ENCODE measurements at regions not wholly inside any gene's neighbourhood (a gene's known extent, or its start where the extent isn't known, plus 50 kb on each side); places are given as distances from the start of the nearest gene placed in this dataset.

DNA sequence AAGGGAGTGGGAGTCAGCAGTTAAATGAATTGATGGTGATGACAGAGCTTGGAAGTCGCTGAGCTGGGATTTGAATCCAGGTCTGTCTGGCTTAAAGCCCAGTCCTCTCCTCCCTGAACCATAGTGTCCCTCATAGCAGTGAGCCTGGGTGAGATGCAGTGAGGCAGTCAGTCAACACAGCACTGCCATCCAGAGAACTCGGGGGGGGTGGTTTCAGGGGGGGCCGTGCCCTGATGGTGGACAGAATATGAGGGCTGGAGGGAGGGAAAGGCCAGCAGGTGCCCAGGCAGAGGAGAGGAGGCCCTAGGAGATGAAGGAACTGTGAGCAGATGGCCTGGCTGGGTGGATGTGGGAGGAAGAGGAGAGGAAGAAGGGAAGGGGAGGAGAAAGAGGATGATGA lies 405.6 kb downstream of the PTPRU start:
- H3K27ac Mint-ChIP-seq, result no peak overlapping the region
- Histone ChIP-seq H3K4me3 (ENCODE audit: low read length) (no peak overlapping the region), H3K9ac (ENCODE audit: extremely low read depth, low read length, poor library complexity, severe bottlenecking) (no peak overlapping the region), H3K9me3 (ENCODE audit: control insufficient read depth, low read length) (no peaks in the 10 kb centered on the region), H3K27me3 (ENCODE audit: control insufficient read depth, insufficient read depth, low read length, poor library complexity, severe bottlenecking) (no peaks in the 10 kb centered on the region), H3K36me3 (ENCODE audit: control insufficient read depth, insufficient read depth, low read length) (no peaks in the 10 kb centered on the region), H3K27ac (ENCODE audit: low read depth, low read length) (no peak overlapping the region), H3K4me1 (ENCODE audit: control insufficient read depth, insufficient read depth, low read length) (no peaks in the 10 kb centered on the region)
- H3K4me3 Mint-ChIP-seq, result no peak overlapping the region
- peak; percentile 19 for DNase-seq
- 83 to 89% methylated on average over 1 to 2 of the region's 3 CpGs for WGBS, 2 experiments (ENCODE audit: insufficient coverage in 1 of 2, insufficient read length in 1 of 2)
- H3K4me1 Mint-ChIP-seq, result peaks cover 13% of the 10 kb centered on the region
- H3K9me3 Mint-ChIP-seq, result no peaks in the 10 kb centered on the region
- H3K27me3 Mint-ChIP-seq (ENCODE audit: insufficient read depth), result peaks cover 32% of the 10 kb centered on the region
- no peaks in the 10 kb centered on the region for H3K36me3 Mint-ChIP-seq (ENCODE audit: low read depth)
- TF ChIP-seq, protein P1, sequence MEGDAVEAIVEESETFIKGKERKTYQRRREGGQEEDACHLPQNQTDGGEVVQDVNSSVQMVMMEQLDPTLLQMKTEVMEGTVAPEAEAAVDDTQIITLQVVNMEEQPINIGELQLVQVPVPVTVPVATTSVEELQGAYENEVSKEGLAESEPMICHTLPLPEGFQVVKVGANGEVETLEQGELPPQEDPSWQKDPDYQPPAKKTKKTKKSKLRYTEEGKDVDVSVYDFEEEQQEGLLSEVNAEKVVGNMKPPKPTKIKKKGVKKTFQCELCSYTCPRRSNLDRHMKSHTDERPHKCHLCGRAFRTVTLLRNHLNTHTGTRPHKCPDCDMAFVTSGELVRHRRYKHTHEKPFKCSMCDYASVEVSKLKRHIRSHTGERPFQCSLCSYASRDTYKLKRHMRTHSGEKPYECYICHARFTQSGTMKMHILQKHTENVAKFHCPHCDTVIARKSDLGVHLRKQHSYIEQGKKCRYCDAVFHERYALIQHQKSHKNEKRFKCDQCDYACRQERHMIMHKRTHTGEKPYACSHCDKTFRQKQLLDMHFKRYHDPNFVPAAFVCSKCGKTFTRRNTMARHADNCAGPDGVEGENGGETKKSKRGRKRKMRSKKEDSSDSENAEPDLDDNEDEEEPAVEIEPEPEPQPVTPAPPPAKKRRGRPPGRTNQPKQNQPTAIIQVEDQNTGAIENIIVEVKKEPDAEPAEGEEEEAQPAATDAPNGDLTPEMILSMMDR (conservative IDR thresholded peaks at IDR 0.05), result no peak

DNA sequence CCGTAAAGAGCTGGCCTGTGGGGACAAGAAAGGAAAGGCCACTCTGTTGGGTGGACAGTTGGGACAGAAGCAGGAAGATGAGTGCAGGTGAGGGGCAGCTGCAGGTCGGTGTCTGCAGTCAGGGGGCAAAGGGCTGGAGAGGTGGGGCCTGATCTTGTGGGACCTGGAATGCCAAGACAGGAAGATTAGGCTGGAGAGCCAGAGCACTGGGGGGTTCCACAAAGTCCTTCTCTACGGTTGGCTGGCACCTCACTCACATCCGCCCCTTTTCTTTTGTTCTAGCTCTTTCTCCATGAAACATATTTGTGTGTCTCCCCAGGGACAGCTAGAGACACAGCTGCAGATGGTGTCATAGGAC lies 404.1 kb downstream of the PTPRU start:
- peaks cover 10% of the 10 kb centered on the region for H3K4me1 Mint-ChIP-seq
- peak; percentile 30 for DNase-seq
- no peak overlapping the region for H3K27ac ChIP-seq (ENCODE audit: low read depth, low read length)
- H3K36me3 ChIP-seq (ENCODE audit: control insufficient read depth, insufficient read depth, low read length), result no peaks in the 10 kb centered on the region
- no peaks in the 10 kb centered on the region for H3K36me3 Mint-ChIP-seq (ENCODE audit: low read depth)
- no peak overlapping the region for H3K9ac ChIP-seq (ENCODE audit: extremely low read depth, low read length, poor library complexity, severe bottlenecking)
- H3K27me3 Mint-ChIP-seq (ENCODE audit: insufficient read depth), result peaks cover 31% of the 10 kb centered on the region
- H3K4me3 Mint-ChIP-seq, result no peak overlapping the region
- no peak overlapping the region for H3K27ac Mint-ChIP-seq
- no peaks in the 10 kb centered on the region for H3K9me3 Mint-ChIP-seq
- TF ChIP-seq, protein P1 (conservative IDR thresholded peaks at IDR 0.05), result no peak
- H3K4me1 ChIP-seq (ENCODE audit: control insufficient read depth, insufficient read depth, low read length), result no peaks in the 10 kb centered on the region
- H3K9me3 ChIP-seq (ENCODE audit: control insufficient read depth, low read length), result no peaks in the 10 kb centered on the region
- no peaks in the 10 kb centered on the region for H3K27me3 ChIP-seq (ENCODE audit: control insufficient read depth, insufficient read depth, low read length, poor library complexity, severe bottlenecking)
- WGBS, 2 experiments (ENCODE audit: insufficient coverage in 1 of 2, insufficient read length in 1 of 2), result 79 to 80% methylated on average over 3 to 4 of the region's 4 CpGs
- H3K4me3 ChIP-seq (ENCODE audit: low read length), result no peak overlapping the region

DNA sequence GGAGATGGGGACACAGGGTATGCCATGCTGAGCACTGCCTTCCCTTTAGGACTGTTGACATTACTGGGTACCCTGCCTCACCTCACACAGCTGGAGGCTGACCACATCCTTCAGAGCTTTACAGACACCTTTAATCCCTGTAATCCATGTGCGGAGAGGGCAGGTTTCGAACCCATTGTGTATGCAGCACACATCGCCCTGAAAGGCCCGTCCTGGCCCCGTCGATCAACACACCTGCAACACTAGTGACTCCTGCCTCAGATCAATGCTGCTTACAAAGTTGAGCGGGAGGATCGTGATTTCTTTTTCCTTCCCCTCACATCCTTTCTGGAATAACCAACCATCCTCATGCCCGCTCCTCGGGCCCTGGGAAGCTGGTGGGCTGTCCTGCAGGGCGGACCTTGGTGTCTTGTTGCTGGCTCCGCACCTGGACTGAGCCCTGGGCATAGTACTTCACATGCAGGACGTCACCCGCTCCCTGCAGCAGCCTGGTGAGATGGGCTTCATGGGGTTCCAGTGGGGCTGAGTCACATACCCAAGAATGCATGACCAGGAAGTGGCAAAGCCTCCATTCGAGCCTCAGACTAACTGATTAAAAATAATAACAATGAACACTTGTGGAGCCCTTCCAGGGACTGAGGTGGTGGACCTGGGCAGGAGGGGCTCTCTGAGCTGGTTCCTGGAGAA lies 403.6 kb downstream of the PTPRU start:
- Mint-ChIP-seq H3K4me1 (peaks cover 5% of the 10 kb centered on the region), H3K36me3 (ENCODE audit: low read depth) (no peaks in the 10 kb centered on the region), H3K4me3 (no peak overlapping the region), H3K9me3 (no peaks in the 10 kb centered on the region), H3K27me3 (ENCODE audit: insufficient read depth) (peaks cover 31% of the 10 kb centered on the region), H3K27ac (no peak overlapping the region)
- no peaks in the 10 kb centered on the region for H3K36me3 ChIP-seq (ENCODE audit: control insufficient read depth, insufficient read depth, low read length)
- H3K9ac ChIP-seq (ENCODE audit: extremely low read depth, low read length, poor library complexity, severe bottlenecking), result no peak overlapping the region
- WGBS, 2 experiments (ENCODE audit: insufficient coverage in 1 of 2, insufficient read length in 1 of 2), result 89 to 96% methylated on average over 8 to 15 of the region's 15 CpGs
- no peak overlapping the region for H3K4me3 ChIP-seq (ENCODE audit: low read length)
- no peaks in the 10 kb centered on the region for H3K9me3 ChIP-seq (ENCODE audit: control insufficient read depth, low read length)
- TF ChIP-seq, protein P1 (conservative IDR thresholded peaks at IDR 0.05), result no peak
- H3K27ac ChIP-seq (ENCODE audit: low read depth, low read length), result no peak overlapping the region
- no peaks in the 10 kb centered on the region for H3K27me3 ChIP-seq (ENCODE audit: control insufficient read depth, insufficient read depth, low read length, poor library complexity, severe bottlenecking)
- peak; percentile 47 for DNase-seq
- H3K4me1 ChIP-seq (ENCODE audit: control insufficient read depth, insufficient read depth, low read length), result no peaks in the 10 kb centered on the region

Data from endodermal cell (in vitro differentiated cells).